ENCODE measurements at regions not wholly inside any gene's neighbourhood (a gene's known extent, or its start where the extent isn't known, plus 50 kb on each side); places are given as distances from the start of the nearest gene placed in this dataset.

- TF ChIP-seq CTCF (IDR thresholded peaks at IDR 0.05 in 4 of 5, conservative IDR thresholded peaks at IDR 0.05 in 1 of 5) (no peak), POLR2A (IDR thresholded peaks at IDR 0.05) (no peak)
Measured at GRCh38 chr5:103867857-103868598, 305.4 kb upstream of the NUDT12 start.
